GM19324 (cell line): ENCODE measurements at regions not wholly inside any gene's neighbourhood (a gene's known extent, or its start where the extent isn't known, plus 50 kb on each side); places are given as distances from the start of the nearest gene placed in this dataset.
"Not testable (repeated sequence)": the region's sequence is repeated elsewhere in the genome, so short reads cannot be mapped to it uniquely, and the experiment has no call there.

ENCODE experiments used
- ATAC-seq: cut with Tn5 transposase; IDR thresholded peaks from one replicate; pipeline ENCODE4 v1.9.1; 2021; ENCODE audit warnings: mild to moderate bottlenecking, moderate library complexity; ENCODE audit not compliant: unreplicated experiment, low FRiP score

- ATAC-seq, result not testable (repeated sequence)
Observed at GRCh38 chr6:144507772-144508312, 222.7 kb downstream of the UTRN start.

GRCh38 chr6:144510859-144511258, 225.7 kb downstream of the UTRN start:
- ATAC-seq, result no peak

DNA sequence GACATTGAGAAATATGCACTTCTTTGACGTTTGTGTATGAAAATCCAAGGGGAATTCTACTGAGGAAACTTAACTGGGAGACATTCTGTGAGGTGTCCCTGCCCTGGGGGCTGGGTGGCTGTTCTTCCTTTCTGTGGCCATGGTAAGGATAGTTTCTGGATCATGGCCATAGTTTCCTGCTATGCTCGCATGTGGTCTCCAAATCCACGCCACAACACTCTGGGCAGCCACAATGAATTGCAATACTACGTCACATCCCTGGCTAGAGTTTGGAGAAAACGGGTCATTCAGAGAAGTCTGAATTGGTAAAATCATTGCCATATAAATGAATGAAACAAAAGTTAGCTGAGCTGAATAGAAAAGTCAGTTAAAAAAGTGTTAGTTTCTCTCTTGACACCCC, 230.6 kb downstream of the UTRN start:
- ATAC-seq, result no peak

DNA sequence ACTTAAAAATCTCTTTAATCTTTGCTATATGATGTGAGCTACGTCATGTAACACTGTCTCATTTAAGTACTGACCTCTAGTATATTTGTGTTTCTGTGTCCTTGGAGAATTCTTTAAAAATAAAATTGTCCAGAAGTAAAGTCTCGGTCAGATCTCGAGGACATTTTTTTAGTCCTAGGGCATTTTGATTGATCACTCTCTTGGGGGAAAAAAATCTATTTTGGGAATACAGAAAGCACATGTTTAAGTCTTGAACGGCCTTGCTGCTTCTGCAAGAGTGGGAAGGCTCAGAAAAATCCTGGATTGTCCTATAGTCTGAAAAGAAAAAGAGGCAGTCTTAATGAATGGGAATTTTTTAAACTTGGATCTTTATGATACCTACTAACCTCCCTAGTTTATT, 234.3 kb downstream of the UTRN start:
- no peak for ATAC-seq

DNA sequence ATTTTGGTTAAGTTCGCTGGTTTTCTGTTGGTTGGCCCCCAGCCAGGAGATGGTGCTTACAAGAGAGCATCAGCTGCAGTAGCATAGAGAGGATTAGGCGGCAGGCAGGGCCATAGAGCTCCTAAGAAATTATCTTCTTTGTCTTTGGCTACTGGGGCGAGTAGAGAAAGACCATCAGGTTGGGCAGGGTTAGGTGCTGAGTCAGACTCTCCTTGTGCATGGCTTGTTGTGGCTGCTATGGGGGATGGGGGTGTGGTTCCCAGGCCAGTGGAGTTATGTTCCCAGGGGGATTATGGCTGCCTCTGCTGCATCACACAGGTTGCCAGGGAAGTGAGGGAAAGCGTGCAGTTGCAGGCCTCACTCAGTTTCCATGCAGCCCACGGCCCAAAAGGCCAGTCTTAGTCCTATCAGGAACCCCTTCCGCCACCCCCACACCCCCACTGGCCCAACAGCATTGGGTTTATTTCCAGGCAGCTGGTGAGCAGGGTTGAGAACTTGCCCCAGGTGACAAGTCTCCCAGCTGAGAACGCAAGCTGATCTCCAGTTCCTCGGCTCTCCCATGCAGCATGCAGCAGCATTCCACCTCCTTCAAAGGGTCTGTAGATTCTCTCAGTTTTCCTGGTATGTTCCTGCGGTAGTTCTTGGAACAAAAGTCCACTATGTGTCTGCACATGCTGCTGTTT, 243.7 kb downstream of the UTRN start:
- ATAC-seq, result no peak

- ATAC-seq, result no peak
Observed at GRCh38 chr6:144530118-144530517, 245.0 kb downstream of the UTRN start.

GRCh38 chr6:144532238-144532637, 247.1 kb downstream of the UTRN start:
- ATAC-seq, result not testable (repeated sequence)

DNA sequence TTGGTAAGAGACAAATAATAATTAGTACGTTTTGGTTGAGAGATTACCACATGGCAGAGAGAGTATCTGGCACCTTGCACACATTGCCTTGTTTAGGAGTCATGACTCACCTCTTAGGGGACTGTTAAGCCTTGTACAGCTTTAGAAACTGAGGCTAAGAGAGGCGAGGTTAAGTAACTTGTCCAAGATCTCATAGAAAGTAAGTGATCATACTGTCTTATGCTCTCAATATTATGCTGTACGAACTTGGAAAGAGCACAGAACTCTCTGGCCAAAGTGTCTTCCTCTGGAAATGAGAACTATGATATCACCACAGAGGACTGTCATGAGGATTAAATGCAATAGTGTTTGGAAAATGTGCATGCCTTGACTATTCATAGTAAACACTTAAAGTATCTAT, 249.0 kb downstream of the UTRN start:
- ATAC-seq, result no peak

DNA sequence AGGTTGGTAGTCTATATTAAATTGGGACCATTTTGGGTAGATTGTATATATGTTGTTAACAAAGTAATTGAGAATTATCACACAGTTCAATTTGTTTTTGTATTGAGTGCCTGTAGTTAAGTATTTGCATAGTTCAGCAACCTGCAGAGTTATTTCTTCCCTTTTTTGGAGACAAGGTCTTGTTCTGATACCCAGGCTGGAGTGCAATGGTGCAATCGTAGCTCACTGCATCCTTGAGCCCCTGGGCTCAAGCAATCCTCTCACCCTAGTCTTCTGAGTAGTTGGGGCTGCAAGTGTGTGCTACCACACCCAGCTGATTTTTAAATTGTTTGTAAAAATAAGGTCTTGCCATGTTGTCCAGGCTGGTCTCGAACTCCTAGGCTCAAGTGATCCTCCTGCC, 250.5 kb downstream of the UTRN start:
- ATAC-seq, result no peak

GRCh38 chr6:144536079-144536478, 250.9 kb downstream of the UTRN start:
- no peak for ATAC-seq

DNA sequence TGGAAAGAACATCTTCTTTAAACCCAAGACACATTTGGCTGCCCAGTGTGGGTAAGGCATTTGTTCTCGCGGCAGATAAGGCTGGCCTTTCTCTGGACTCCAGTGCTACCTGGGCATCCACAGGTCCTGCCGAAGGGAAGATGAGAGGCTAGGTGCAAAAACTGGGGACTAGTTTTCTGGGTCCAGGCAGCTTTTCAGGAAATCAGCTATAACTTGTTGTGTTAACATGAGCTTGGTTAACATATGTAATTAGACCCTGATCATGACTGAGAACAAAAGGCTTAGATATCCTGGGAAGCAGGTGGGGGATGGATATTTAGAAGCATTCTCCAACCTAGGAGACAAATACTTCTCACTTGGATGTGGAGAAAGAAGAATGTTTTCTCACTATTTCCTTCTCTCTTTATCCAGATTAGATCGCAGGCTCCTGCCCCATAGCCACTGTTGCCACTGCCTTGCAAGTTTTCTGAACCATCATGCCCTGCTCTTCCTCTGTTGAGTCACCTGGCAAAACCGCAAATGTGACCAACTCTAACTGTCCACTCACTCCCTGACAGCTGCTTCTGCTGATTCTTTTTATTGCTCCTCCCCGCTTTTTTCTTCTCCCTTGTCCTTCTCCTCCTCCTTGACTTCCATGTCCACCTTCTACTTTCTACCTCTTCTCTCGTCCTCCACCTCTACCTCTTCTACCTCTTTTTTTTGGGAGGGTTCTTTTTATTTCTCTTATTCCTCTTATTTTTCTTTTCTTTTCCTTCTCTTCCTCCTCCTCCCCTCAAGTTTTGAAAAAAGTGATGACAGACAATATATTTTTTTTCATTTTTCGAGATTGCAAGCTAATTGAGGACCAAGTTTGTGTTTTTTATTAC, 258.1 kb downstream of the UTRN start:
- ATAC-seq, result no peak

DNA sequence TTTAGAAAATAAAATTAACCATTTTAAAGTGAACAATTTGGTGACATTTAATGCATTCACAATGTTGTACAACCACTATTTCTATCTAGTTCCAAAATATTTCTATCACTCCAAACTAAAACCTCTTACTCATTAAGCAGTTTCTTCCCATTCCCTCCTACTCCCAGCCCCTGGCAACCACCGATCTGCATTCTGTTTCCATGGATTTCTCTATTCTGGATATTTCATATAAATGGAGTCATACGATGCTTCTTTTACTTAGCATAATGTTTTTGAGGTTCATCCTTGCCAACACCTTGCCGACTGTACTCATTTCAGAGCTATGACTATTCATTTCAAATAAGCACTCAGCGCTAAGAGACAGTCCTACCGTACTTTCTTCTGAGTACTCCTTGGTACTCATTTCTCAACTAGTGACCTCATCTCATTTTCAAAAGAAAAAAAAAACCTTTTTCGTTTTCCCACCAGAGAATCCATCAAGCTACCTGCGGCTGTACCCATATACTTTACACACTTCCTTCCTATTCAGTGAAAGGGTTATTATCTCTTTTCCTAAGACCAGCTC, 259.2 kb downstream of the UTRN start:
- no peak for ATAC-seq

DNA sequence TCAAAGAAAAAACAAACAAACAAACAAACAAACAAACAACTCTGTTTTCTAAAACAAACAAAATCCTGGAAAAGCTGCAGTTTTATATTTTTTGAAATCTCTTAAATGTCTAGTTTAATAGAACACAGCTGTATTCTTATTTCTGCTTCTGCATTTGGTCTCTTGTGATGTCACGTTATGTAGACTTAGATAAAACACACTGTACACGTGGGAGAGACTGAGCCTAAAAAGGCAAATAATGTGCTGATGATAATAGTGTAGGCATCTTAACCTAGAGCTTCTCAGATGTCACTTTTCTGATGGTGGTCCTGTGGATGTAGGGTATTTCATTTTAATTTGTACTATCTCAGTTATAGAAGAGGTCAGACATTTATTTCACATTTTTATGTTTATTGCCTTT, 261.7 kb downstream of the UTRN start:
- ATAC-seq, result no peak

DNA sequence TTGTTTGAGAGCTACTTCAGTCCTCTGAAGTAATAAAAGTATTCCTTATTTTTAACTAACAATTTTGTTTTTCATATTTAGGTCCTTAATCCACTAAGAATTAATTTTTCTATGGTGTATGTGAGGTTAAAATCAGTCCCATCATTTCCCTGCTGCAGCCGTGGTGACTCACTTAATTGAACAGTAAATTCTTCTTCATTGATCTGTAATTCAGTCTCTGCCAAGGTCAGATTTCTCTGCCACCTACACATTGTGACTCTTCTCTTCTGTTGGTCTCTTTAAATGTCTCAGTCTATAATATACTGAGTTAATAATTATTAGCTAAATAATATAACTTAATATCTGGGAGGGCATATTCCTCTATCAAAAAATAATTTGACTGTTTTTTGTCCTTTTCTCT, 262.3 kb downstream of the UTRN start:
- no peak for ATAC-seq

- ATAC-seq, result no peak
Observed at GRCh38 chr6:144548536-144548935, 263.4 kb downstream of the UTRN start.

GRCh38 chr6:144549837-144550747, 265.0 kb downstream of the UTRN start:
- ATAC-seq, result no peak

DNA sequence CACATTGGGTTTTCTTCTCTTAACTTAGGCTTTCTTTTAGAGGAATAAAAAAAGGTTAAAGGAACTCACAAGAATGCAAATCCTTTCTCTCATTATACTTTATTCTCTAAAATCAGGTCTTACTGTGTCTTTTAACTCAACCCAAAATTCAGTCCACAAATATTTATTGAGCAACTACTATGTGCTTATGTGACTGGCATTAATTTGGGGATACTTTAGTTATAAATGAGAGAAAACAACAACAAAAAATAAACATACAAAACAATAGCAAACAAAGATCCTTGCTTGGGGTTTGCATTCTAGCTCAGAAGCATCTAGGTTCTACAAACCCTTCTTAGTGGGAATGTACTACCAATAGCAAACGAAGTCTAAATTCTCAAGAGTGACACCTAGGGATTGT, 266.2 kb downstream of the UTRN start:
- ATAC-seq, result no peak

DNA sequence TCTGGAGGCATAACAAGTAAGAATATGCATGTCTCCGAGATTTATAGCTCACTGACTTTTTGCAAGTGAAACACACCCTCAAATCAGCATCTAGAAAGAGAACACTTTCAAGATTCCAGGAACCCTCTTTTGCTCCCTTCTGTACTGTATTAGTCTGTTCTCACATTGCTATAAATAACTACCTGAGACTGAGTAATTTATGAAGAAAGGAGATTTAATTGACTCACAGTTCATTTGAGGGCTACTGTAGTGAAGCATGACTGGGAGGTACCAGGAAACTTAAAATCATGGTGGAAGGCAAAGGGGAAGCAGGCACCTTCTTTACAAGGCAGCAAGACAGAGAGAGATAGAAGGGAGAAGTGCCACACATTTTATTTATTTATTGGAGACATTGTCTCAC, 269.9 kb downstream of the UTRN start:
- no peak for ATAC-seq

GRCh38 chr6:144559865-144560593, 274.9 kb downstream of the UTRN start:
- ATAC-seq, result no peak
